ENCODE measurements at regions not wholly inside any gene's neighbourhood (a gene's known extent, or its start where the extent isn't known, plus 50 kb on each side); places are given as distances from the start of the nearest gene placed in this dataset.

GRCh38 chr4:148795156-148795864, 353.1 kb upstream of the NR3C2 start:
- FAIRE-seq, result no peak

GRCh38 chr4:148793221-148793620, 351.0 kb upstream of the NR3C2 start:
- FAIRE-seq, result no peak

DNA sequence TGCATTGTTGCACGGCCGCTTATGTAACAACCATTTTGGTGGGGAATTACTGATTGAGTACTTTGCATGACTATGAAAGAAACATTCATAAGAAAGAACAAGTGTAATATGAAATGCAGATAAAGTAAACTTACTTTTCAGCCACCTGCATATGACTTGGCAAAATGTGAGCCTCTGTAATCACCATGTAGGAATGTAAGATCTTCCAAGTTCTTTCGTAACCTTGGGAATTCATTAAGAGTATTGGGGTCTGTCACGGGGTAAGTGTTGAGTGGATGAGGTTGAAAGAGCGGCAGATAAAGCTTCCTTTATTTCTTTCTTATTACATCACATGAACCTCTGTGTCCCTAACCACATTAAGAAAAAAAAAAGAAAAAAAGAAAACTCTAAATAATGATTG, 348.5 kb upstream of the NR3C2 start:
- FAIRE-seq, result no peak

- no peak for FAIRE-seq
These were observed 348.0 kb upstream of the NR3C2 start for GRCh38 chr4:148790246-148790645.

DNA sequence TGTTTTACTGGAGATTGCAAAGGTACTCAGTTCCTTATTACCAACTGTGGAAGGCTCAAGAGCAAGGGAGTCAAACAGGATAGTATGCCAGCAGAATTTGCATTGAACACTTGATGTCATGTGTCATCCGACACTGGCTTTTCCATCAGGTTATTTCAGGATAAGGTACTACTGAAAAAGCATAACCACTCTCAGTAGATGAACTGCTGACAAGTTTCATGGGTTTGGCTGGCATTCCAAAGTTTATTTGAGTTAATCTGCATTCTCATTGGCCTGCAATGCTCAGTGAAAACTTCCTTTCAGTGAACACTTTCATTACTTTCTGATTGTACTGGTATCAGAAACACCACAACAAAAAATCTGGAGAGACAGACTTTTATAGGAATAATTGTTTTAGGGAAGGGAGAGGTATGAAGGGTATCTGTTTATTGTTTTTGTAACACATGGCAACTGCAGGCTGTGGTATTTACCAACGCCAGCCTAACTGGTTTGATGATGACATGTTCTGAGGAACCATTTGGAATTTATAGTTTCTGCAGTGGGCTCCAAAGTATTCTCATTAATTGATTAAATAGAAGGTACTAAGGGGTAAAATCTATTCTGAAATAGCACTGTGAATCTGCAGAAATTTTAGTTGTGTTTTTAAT, 345.7 kb upstream of the NR3C2 start:
- FAIRE-seq, result no peak

- FAIRE-seq, result no peak
These were observed 345.1 kb upstream of the NR3C2 start for GRCh38 chr4:148787285-148787684.

DNA sequence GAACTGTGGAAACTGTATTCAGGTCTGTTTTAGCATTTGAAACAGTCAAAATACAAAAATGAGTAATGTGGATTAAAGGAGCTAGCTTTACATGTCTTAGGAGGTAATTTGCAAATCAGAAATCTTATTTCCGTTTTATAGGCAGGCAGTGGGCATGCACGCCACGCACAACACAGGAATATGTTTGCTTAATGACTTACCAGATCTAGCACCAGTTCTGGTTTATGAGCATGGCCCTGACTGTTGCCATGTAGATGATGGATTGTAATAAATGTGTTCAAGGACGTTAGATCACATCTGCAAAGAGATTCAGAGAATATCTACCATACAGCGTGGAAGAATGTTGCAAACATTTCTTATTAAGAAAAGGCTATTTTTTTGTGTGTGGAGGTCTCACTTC, 344.5 kb upstream of the NR3C2 start:
- no peak for FAIRE-seq

- FAIRE-seq, result no peak
These were observed 340.1 kb upstream of the NR3C2 start for GRCh38 chr4:148782284-148782683.

- FAIRE-seq, result no peak
These were observed 338.3 kb upstream of the NR3C2 start for GRCh38 chr4:148780426-148781005.

DNA sequence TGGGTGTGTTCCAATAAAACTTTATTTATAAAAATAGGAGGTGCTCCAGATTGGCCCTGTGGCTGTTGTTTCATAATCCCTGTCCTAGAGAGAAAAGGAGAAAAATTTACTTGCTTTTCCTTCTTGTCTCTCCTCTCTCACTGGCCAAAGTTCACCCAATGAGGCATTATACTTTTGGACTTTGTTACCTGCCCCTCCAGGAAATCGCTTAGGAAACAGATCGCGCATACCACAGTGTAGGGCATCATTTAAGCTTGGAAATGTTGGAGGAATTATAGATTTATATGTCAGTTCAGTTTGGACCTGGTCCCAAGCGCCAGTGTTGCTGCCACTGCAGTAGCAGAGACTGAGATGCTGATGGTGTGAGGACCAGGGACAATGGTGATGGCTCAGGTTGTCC, 337.6 kb upstream of the NR3C2 start:
- no peak for FAIRE-seq

DNA sequence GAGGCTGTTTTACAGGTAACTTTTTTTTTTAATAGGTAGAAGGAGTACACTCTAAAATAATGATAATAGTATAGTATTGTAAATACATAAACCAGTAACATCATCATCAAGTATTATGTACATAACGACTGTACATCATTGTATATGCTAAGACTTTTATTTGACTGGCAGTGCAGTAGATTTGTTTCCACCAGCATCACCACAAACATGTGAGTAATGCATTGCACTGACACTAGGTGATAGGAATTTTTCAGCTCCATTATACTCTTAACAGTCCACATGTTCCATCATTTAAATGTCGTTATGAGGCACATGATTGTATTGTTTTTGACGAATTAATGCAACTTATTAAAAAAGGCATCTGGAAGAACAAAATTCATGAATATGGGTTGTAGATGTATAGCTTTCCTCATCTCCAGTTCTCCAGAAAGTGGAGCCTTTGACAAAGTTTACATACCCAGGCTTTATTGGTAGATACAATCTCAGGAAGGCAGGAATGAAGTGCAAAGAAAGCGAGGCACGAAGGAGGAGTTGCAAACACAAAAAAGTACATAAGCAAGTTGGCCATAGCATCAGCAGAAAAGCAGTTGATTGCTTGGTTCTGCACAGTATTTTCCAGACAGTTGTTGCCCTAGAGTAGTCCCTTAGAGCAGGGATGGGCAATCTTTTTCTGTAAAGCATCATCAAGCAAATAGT, 336.9 kb upstream of the NR3C2 start:
- FAIRE-seq, result no peak

DNA sequence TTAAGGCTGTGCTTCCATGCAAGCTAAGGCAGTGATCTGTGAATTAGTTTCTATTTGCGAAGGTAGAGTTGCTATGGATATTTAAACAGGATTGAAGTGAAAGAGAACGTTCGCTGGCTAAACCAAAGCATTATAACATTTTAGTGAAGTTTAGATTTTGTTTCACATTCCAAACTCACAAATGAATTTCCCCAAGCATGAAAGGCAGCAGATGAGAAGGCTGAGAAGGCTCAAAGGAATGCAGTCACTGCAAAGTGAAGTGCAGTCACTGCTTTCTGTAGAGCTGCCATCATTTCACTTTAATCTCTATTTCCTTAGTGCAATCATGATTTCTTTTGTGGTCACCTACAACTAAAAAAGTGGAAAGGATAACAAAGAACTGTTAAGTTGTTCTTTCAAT, 334.7 kb upstream of the NR3C2 start:
- no peak for FAIRE-seq

- FAIRE-seq, result no peak
These were observed 331.9 kb upstream of the NR3C2 start for GRCh38 chr4:148774134-148774533.

DNA sequence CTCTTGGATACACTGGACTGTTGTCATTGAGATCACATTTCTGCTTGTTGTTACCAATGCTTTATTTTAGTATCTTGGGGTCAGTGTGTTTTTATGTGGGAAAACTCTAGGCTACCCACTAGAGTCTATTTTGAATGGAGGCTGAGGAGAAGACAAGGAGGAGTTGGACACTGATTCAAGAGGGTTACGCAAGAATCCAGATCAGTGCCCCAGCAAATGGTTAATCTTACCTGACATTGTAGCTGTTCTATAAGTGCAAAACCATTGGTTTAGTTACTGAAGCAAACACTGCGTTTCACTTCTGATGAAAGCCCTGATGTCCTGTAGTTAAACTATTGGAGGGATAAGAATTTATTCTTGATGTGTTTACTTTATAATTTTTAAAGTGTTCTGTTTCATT, 331.1 kb upstream of the NR3C2 start:
- no peak for FAIRE-seq

DNA sequence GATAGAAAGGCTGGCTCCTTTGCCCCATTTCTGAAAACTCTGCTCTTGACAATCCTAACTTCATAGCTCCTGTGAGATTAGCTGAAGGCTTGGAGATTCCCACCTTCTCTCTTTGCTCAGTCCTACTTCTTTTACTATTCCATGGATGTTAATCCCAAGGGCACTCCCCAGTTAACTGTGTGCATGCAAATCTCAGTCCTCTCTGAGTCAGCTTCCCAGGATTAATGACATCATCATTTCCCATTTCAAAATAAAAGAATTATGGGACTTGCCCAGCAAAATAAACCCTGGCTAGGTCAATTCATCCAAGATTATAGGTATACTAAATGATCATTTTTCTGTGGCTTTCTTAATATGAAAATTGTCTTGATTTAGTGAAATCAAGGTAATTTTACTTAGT, 328.6 kb upstream of the NR3C2 start:
- no peak for FAIRE-seq

DNA sequence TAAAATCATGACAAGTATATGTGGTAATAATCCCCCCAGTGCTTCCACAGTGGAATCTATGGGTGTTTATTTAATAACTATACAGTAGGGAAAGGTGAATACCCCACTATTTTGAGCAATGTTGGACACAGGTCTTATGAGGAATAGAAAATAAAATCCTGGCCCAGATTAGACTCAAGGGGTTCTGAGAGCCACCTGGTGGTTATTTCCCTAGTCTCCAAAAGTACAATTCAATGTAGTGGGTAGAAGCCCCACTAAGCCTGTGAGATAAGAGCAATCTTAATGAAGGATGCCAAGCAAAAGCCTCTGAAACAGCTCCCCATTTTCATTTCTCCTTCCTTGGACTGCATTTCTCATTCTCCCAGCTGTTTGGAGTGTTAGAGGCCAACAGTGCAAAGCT, 328.2 kb upstream of the NR3C2 start:
- no peak for FAIRE-seq

GRCh38 chr4:148764720-148765119, 322.5 kb upstream of the NR3C2 start:
- FAIRE-seq, result no peak

DNA sequence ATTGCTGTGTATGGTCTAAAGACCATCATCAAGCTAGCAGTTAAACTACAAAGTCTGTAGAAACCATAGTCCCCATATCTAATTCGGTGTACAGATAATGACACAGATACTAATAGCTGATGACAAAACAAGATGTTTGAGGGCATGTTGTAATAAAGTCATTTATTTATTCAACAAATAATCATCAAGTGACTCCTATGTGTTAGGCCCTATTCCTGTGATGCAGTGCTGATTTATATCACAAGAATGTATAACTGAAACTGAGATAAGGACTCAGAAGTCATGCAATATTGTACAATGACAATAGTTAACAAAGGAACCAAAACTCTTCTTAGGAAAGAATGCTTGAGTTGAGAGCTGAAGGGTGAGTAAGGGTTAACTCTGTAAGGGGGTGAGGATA, 315.0 kb upstream of the NR3C2 start:
- no peak for FAIRE-seq

DNA sequence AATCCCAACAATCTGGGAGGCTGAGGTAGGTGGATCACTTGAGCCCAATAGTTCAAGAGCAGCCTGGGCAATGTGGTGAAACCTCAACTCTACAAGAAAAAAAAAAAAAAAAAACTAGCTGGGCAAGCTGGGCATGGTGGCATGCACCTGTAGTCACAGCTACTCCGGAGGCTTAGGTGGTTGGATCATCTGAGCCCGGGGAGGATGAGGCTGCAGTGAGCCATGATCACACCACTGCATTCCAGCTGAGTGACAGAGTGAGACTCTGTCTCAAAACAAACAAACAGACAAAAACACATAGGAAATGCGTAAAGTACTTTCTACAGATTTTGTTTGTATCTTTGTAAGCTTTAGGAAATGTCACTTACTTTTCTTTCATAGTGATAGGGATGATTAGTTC, 307.2 kb upstream of the NR3C2 start:
- no peak for FAIRE-seq

DNA sequence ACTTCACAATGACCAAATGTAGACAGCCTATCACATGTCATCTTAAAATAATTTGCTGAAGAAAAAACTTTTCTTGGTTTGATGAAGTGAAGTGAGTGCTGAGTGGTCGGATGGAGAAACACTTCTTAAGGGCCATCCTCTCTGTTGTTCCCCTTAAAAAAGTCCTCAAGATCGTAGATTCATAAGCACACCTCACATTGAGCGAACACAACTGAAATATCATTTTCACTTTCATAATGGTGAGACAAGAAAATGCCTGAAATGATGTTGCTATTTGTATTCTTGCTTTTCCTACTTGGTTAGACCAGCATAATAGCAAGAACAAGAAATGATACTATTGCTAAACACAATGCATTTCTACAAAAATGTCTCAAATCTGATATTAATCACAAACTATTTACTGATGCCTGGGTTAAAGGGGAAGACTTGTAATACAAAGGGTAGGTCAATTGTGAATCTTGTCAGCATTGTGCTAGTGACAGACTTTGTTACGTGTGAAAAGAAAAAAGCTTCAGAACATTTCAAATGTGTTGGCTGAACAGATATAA, 305.6 kb upstream of the NR3C2 start:
- no peak for FAIRE-seq

- no peak for FAIRE-seq
These were observed 298.5 kb upstream of the NR3C2 start for GRCh38 chr4:148740701-148741100.

- no peak for FAIRE-seq
These were observed 295.0 kb upstream of the NR3C2 start for GRCh38 chr4:148737061-148737770.
